GM10847 (cell line): ENCODE measurements at regions not wholly inside any gene's neighbourhood (a gene's known extent, or its start where the extent isn't known, plus 50 kb on each side); places are given as distances from the start of the nearest gene placed in this dataset.

Source experiments
- POLR2A ChIP-seq: IDR thresholded peaks from 2 replicates; pipeline ENCODE4 v1.6.1; 2011; ENCODE audit not compliant: insufficient read length; ENCODE audit errors: extremely low read depth

- TF ChIP-seq POLR2A = no peak
Measured at GRCh38 chr2:7094231-7094741, 177.1 kb downstream of the RNF144A start.

GRCh38 chr2:7096726-7097352 is 179.6 kb downstream of the RNF144A start:
- TF ChIP-seq POLR2A = no peak

DNA sequence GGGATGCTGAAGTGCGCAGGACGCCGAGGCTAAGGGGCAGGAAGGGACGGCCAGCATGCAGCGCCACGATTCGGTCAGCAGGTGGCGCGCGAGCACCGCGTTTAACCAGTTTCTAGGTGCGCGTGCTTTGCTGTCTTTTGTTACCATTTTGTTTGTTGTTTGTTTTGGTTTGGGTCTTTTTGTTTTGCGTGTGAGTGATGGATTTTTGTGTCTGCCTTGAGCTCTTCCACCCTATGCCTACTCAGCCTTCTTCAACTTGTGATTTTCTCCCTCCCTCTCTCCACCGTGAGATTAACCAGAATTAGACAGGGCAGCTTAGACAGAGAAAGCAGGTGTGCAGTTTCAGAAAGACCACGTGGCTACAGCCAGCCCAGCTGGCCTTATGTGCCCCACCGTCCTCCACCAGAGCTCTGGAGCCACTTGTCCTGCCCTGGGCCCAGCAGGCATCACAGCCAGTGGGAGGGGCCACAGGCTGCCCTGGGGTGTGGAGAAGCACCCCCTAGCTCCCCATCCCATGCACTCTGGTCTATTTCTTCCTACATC is 180.2 kb downstream of the RNF144A start:
- TF ChIP-seq POLR2A = no peak

DNA sequence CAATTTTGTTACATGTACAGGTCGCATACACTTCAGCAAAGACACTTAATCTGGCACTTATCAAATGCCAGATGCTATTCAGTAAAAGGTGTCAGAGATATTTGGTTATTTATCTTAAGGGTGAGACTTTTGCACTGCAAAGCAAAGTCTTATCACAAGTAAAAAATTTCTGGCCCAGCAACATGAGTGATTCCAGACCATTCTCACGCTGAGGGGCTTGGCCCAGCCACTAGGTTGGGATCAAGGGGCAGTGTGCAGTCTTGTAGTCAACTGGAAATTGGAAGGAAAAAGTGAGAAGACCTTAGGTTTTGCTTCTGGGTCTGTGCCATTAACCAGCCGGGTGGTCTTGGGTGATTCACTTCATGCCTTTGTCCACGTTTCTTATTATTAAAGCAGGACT is 181.6 kb downstream of the RNF144A start:
- TF ChIP-seq POLR2A = no peak

GRCh38 chr2:7102826-7103225 is 185.6 kb downstream of the RNF144A start:
- TF ChIP-seq POLR2A = no peak

GRCh38 chr2:7108792-7109532 is 191.8 kb downstream of the RNF144A start:
- TF ChIP-seq POLR2A = no peak

DNA sequence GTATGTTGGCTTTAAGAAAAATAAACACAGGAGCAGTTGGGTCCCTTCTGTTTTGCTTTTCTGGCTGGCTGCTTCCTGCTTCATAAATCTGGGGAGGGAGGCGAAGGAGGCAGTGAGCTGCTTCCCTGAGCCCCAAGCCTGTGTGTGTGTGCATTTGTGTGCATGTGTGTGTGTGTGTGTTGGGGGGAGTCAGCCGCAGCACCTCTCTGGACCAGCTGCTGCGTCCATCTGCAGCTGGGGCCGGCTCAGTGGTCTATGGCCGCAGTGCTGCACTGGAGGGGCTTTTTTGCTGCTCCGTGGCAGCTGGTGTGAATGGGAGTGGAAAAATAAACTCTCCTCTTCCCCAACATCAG is 192.3 kb downstream of the RNF144A start:
- TF ChIP-seq POLR2A = no peak

GRCh38 chr2:7111626-7112025 is 194.4 kb downstream of the RNF144A start:
- no peak for TF ChIP-seq POLR2A

DNA sequence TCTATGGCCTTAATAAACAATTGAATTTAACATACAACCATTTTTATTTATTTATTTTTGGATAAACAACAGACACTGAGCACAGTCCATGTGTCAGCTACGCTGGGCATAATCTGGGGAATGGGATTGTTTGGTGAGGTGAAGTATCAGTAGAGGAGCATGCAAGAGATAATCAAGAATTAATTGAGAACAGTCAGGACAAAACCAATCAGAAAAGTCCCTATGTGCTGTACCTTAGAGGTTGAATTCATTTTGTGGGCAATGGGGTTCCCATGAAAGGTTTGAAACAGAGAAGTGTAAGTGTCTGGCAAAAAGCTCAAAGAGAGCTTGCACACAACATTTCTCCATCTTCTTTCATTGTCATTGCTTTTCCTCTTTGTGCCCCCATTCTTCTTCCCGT is 198.2 kb downstream of the RNF144A start:
- TF ChIP-seq POLR2A = no peak

DNA sequence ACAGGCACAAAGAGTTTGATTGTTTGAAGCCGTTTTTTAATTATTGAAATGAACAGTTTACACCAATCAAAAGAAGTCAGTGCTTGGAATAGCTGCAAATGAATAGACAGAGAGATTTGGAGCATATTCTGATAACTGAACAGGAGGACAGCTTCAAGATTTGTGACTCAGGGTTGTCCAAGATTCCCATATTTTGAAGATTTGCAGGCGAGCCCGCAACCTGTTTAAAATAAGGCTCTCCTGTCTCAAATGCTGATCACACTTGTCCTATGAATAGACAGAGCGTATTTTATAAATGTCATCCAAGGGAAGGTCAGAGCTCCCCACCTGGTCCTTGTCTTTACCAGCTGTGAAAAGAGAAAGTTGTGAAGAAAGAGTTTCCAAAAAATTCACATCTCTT is 198.7 kb downstream of the RNF144A start:
- no peak for TF ChIP-seq POLR2A

DNA sequence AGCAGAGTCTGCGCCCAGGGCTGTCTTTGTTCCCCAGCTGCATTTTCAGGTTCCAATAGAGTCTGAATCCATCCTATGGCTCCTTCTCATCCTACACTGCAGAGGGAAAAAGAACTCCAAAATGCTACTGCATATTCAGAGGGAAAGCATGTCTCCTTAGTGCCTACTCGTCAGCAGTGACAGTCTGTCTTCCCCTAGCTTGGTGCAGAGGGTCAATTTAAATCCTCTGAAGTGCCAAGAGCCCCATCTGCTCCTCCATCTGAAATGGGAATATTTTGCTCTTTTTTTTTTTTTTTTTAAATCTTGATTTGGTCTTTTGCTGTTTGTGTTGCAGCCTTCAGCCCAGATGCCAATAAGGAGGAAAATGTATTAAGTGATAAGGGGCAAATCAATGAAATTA is 199.3 kb downstream of the RNF144A start:
- TF ChIP-seq POLR2A = no peak

DNA sequence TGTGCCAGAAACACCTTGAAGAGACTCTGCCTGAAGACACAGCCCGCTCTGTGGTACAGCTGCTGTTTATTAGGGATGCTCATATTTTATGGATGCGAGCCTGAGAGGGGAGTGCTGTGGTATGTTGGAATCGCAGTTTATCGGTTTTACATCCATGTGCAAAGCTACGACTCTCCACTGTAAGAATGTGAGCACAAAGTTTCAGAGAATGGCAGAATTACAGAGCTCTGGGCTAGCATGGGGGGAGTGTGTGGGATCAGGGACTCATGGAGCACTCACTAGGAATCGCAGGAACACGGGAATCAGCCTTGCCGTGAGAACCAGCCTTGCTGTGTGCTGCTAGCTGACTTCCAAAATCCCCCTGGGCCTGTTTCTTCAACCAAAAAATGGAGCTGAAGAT is 199.9 kb downstream of the RNF144A start:
- TF ChIP-seq POLR2A = no peak

DNA sequence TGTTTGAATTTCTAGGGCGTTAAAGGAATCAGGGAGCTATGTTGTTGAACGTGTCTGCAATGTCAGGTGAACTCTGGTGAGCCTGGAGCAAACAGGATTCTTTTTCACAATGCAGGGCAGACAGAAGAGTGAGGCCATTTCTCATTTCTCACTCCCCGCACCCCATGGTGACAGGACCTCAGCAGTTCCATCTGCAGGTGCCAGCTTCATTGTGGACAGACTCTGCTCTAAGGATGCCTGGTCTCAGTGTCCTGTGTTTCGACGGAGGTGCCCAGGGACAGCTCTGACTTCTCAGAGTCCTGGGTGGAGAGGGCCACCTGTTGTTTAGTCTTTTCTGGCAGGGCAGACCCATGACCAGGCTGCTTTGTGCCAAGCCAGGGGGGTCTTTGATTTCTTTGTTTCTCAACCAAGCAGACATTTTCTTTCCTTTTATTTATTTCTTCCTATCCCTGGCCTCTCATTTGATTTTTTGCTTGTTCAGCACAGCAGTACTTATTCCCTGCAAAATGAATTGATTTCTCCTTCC is 201.5 kb downstream of the RNF144A start:
- no peak for TF ChIP-seq POLR2A

- no peak for TF ChIP-seq POLR2A
Measured at GRCh38 chr2:7119132-7119835, 202.1 kb downstream of the RNF144A start.

GRCh38 chr2:7121851-7122250 is 204.6 kb downstream of the RNF144A start:
- no peak for TF ChIP-seq POLR2A

DNA sequence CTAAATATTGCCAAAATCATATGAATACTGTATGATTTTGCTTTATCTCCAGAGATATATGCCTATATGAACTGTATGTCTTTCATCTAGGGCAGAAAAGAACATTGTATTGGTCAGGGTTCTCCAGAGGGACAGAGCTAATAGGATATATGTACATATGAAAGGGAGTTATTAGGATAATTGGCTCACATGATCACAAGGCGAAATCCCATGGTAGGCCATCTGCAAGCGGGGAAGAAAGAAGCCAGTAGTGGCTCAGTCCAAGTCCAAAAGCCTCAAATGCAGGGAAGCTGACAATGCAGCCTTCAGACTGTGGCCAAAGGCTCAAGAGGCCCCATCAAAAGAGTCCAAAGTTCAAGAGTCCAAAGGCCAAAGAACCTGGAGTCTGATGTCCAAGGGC is 209.9 kb downstream of the RNF144A start:
- TF ChIP-seq POLR2A = no peak
